IMR-90 (cell line): ENCODE measurements at regions not wholly inside any gene's neighbourhood (a gene's known extent, or its start where the extent isn't known, plus 50 kb on each side); places are given as distances from the start of the nearest gene placed in this dataset.

Experiments used
- ATAC-seq: fragments of 200-7000 bp; cut with Tn5 transposase; 2 replicates; pipeline ENCODE4 v1.9.1; 2020; ENCODE audit warnings: low read depth, mild to moderate bottlenecking, moderate library complexity
- BruUV-seq: library from RNA; stranded (reverse); fragments of 400-500 nt; replicated peaks from 2 replicates; lab custom pipeline; 2021; lab: Mats Ljungman, UMichigan
- CTCF ChIA-PET: fragments of 300-600 bp; formaldehyde crosslinking; extraction: SDS; loops from one replicate; lab custom pipeline; 2021; ENCODE audit warnings: antibody characterized with exemption; lab: Yijun Ruan, JAX
- POLR2A ChIA-PET: fragments of 300-600 bp; sonication (Branson Sonifier 250); formaldehyde crosslinking; loops from one replicate; lab custom pipeline; 2022; ENCODE audit warnings: antibody characterized with exemption; ENCODE audit not compliant: unreplicated experiment; lab: Charles Lee
- DNase-seq: peaks from one replicate; pipeline ENCODE4 v3.0.0; 2013
- H2AFZ ChIP-seq: replicated peaks from 2 replicates; pipeline ENCODE3; 2013; ENCODE audit warnings: low read length, mild to moderate bottlenecking; ENCODE audit not compliant: poor library complexity
- H2AK5ac ChIP-seq: 2 replicates; pipeline ENCODE4 v1.6.1; 2013; ENCODE audit warnings: low read depth, low read length, inconsistent platforms
- H2AK9ac ChIP-seq: replicated peaks from 2 replicates; pipeline ENCODE3; 2013; ENCODE audit warnings: mild to moderate bottlenecking, low read depth, low read length, moderate library complexity; ENCODE audit not compliant: poor library complexity
- H2BK120ac ChIP-seq: 2 replicates; pipeline ENCODE4 v1.6.1; 2013; ENCODE audit warnings: low read depth, low read length, inconsistent platforms
- H2BK15ac ChIP-seq: 3 replicates; pipeline ENCODE4 v1.6.1; 2013; ENCODE audit warnings: low read depth, low read length, inconsistent platforms
- H2BK20ac ChIP-seq: 2 replicates; pipeline ENCODE4 v1.6.1; 2013; ENCODE audit warnings: low read depth, mild to moderate bottlenecking, inconsistent platforms, low read length, moderate library complexity
- H2BK5ac ChIP-seq: 2 replicates; pipeline ENCODE4 v1.6.1; 2013; ENCODE audit warnings: mild to moderate bottlenecking, low read depth, low read length, inconsistent platforms; ENCODE audit not compliant: poor library complexity, severe bottlenecking
- H3K14ac ChIP-seq: replicated peaks from 2 replicates; pipeline ENCODE4 v1.6.1; 2013; ENCODE audit warnings: low read depth, low read length, inconsistent platforms
- H3K18ac ChIP-seq: 2 replicates; pipeline ENCODE4 v1.6.1; 2013; ENCODE audit warnings: low read depth, low read length, control low read depth
- H3K23ac ChIP-seq: 2 replicates; pipeline ENCODE4 v1.6.1; 2013; ENCODE audit warnings: low read depth, low read length, inconsistent platforms
- H3K27ac ChIP-seq: 2 replicates; pipeline ENCODE4 v1.5.1; 2013; ENCODE audit warnings: mild to moderate bottlenecking, control low read depth, low read length; ENCODE audit not compliant: insufficient read depth
- H3K27me3 ChIP-seq: 2 replicates; pipeline ENCODE4 v1.6.1; 2013; ENCODE audit warnings: low read length; ENCODE audit not compliant: control insufficient read depth, insufficient read depth
- H3K36me3 ChIP-seq: 2 replicates; pipeline ENCODE4 v1.6.1; 2013; ENCODE audit warnings: low read length, mixed read lengths; ENCODE audit not compliant: control insufficient read depth, insufficient read depth
- H3K4ac ChIP-seq: 2 replicates; pipeline ENCODE4 v1.6.1; 2013; ENCODE audit warnings: low read depth, low read length, inconsistent platforms
- H3K4me1 ChIP-seq: 2 replicates; pipeline ENCODE4 v1.6.1; 2013; ENCODE audit warnings: low read length, mixed read lengths; ENCODE audit not compliant: control insufficient read depth, insufficient read depth
- H3K4me2 ChIP-seq: 2 replicates; pipeline ENCODE4 v1.6.1; 2013; ENCODE audit warnings: low read depth, mild to moderate bottlenecking, control low read depth, low read length, moderate library complexity
- H3K4me3 ChIP-seq: 2 replicates; pipeline ENCODE4 v1.5.1; 2013; ENCODE audit warnings: low read depth, mild to moderate bottlenecking, control low read depth, low read length, moderate library complexity; ENCODE audit not compliant: insufficient read depth
- H3K56ac ChIP-seq: 2 replicates; pipeline ENCODE4 v1.6.1; 2013; ENCODE audit warnings: low read length, inconsistent platforms; ENCODE audit not compliant: insufficient read depth; ENCODE audit errors: extremely low read depth
- H3K79me1 ChIP-seq, 2 experiments: 2 replicates each; pipeline ENCODE4 v1.6.1; 2013; ENCODE audit warnings: low read length in 2 of 2, inconsistent platforms in 1 of 2, low read depth in 1 of 2
- H3K9ac ChIP-seq: 2 replicates; pipeline ENCODE4 v1.6.1; 2013; ENCODE audit warnings: low read depth, low read length, control low read depth
- H3K9me1 ChIP-seq: 2 replicates; pipeline ENCODE4 v1.6.1; 2013; ENCODE audit warnings: low read length, inconsistent platforms; ENCODE audit not compliant: insufficient read depth
- H3K9me3 ChIP-seq: 2 replicates; pipeline ENCODE4 v1.6.1; 2013; ENCODE audit warnings: low read length; ENCODE audit not compliant: control insufficient read depth, insufficient read depth
- H4K20me1 ChIP-seq: 2 replicates; pipeline ENCODE4 v1.6.1; 2013; ENCODE audit warnings: low read length, inconsistent platforms; ENCODE audit not compliant: insufficient read depth
- H4K5ac ChIP-seq: 2 replicates; pipeline ENCODE4 v1.6.1; 2013; ENCODE audit warnings: mild to moderate bottlenecking, low read depth, low read length, control low read depth
- H4K8ac ChIP-seq, 2 experiments: 2 replicates each; pipeline ENCODE4 v1.6.1; 2013; ENCODE audit warnings: low read depth in 2 of 2, low read length in 2 of 2, control low read depth in 1 of 2, inconsistent platforms in 1 of 2
- H4K91ac ChIP-seq: 2 replicates; pipeline ENCODE4 v1.6.1; 2013; ENCODE audit warnings: low read depth, low read length, inconsistent platforms; ENCODE audit not compliant: insufficient read depth
- CEBPB ChIP-seq: IDR thresholded peaks from 2 replicates; pipeline ENCODE4 v1.6.1; 2012; ENCODE audit warnings: low read depth, low read length, improper control_type of control experiment
- ELK1 ChIP-seq: fragments of 150-350 bp; IDR thresholded peaks from 2 replicates; pipeline ENCODE4 v1.6.1; 2016; ENCODE audit warnings: low read depth, mild to moderate bottlenecking, low read length, moderate library complexity, borderline replicate concordance
- FOS ChIP-seq: fragments of 150-350 bp; IDR thresholded peaks from 2 replicates; pipeline ENCODE4 v1.6.1; 2016; ENCODE audit warnings: low read depth, low read length
- MAFK ChIP-seq: IDR thresholded peaks from 2 replicates; pipeline ENCODE4 v1.6.1; 2012; ENCODE audit warnings: low read depth, low read length, improper control_type of control experiment
- MXI1 ChIP-seq: IDR thresholded peaks from 2 replicates; pipeline ENCODE4 v1.6.1; 2012; ENCODE audit warnings: low read depth, mild to moderate bottlenecking, low read length, moderate library complexity, borderline replicate concordance
- NFE2L2 ChIP-seq: fragments of 150-350 bp; IDR thresholded peaks from 2 replicates; pipeline ENCODE4 v1.6.1; 2016; ENCODE audit warnings: low read depth, mild to moderate bottlenecking, low read length
- RAD21 ChIP-seq: IDR thresholded peaks from 2 replicates; pipeline ENCODE4 v1.6.1; 2012; ENCODE audit warnings: low read length, improper control_type of control experiment
- SMC3 ChIP-seq: fragments of 150-350 bp; IDR thresholded peaks from 2 replicates; pipeline ENCODE4 v1.6.1; 2016; ENCODE audit warnings: low read depth, mild to moderate bottlenecking, antibody characterized with exemption, low read length, moderate library complexity
- USF2 ChIP-seq: fragments of 150-350 bp; IDR thresholded peaks from 2 replicates; pipeline ENCODE4 v1.6.1; 2017; ENCODE audit warnings: mild to moderate bottlenecking, antibody characterized with exemption, low read length, low read depth
- WGBS, 2 experiments: methylation state at CpG; one replicate each; pipeline versions ENCODE4 v1.1.5 to v1.1.7; 2013; ENCODE audit warnings: missing lambda C conversion rate in 2 of 2; ENCODE audit not compliant: insufficient read length in 1 of 2; ENCODE audit errors: extremely low coverage in 2 of 2; 5-methylcytosine and 5-hydroxymethylcytosine counted together
- dilution Hi-C: fragments of 300-500 bp; cut with HindIII; formaldehyde crosslinking; loops from one replicate; pipeline ENCODE4 v1.14.3; 2018; ENCODE audit warnings: low sequenced_read_pairs; ENCODE audit not compliant: unreplicated experiment
- in situ Hi-C: fragments of 300-500 bp; cut with MboI; formaldehyde crosslinking; loops from 3 replicates; pipeline ENCODE4 v1.14.3; 2019; ENCODE audit warnings: low sequenced_read_pairs, inconsistent platforms, mixed read lengths
- intact Hi-C: fragments of 100-400 bp; cut with micrococcal nuclease; formaldehyde crosslinking; loops from 2 replicates; pipeline ENCODE4 v1.10.0; 2022

GRCh38 chr9:88202321-88202720 is 64.0 kb upstream of the SPATA31C2 start:
- Histone ChIP-seq H2BK5ac (no peak overlapping the region), H3K4me1 (peaks cover 2% of the 10 kb centered on the region), H2AK5ac (no peak overlapping the region), H3K27me3 (no peaks in the 10 kb centered on the region; the same call in 1 of the 2 replicates), H3K79me1 (no peaks in the 10 kb centered on the region; a peak in 1 of 4 replicates), H2AFZ (no peak overlapping the region), H4K20me1 (no peaks in the 10 kb centered on the region), H3K14ac (no peak overlapping the region), H3K23ac (no peak overlapping the region), H3K4me3 (no peak overlapping the region), H2BK20ac (no peak overlapping the region), H3K9me1 (peaks cover 4% of the 10 kb centered on the region), H3K36me3 (no peaks in the 10 kb centered on the region), H3K27ac (no peak overlapping the region), H4K91ac (no peak overlapping the region), H4K8ac (no peak overlapping the region), H3K56ac (no peak overlapping the region), H2AK9ac (no peak overlapping the region), H3K18ac (no peak overlapping the region), H4K5ac (no peak overlapping the region), H2BK15ac (no peak overlapping the region), H3K4me2 (no peak overlapping the region), H2BK120ac (no peak overlapping the region), H3K9me3 (no peaks in the 10 kb centered on the region), H3K4ac (no peak overlapping the region), H3K9ac (no peak overlapping the region)
- no CpG with 5 or more reads among the region's 8 CpGs for WGBS, 2 experiments
- in situ Hi-C loops (no loop called here), dilution Hi-C loops (no loop called here), intact Hi-C loops (no loop called here)
- TF ChIP-seq SMC3 (no peak), MXI1 (no peak), MAFK (no peak), FOS (no peak), ELK1 (no peak), CEBPB (no peak), NFE2L2 (no peak), USF2 (no peak), RAD21 (no peak)
- CTCF ChIA-PET, result no interaction called here
- POLR2A ChIA-PET, result no interaction called here
- no TSS peak for BruUV-seq
- no peak for ATAC-seq
- no peak for DNase-seq
